Vagina (tissue), 2 donors: ENCODE measurements at regions not wholly inside any gene's neighbourhood (a gene's known extent, or its start where the extent isn't known, plus 50 kb on each side); places are given as distances from the start of the nearest gene placed in this dataset.
"Not testable (repeated sequence)": the region's sequence is repeated elsewhere in the genome, so short reads cannot be mapped to it uniquely, and the experiment has no call there.

Source experiments
- DNase-seq, 2 donors: peaks; one replicate each; pipeline ENCODE4 v3.0.0-alpha.2; 2017; ENCODE audit errors: extremely low spot score in 2 of 2
- H3K27ac ChIP-seq: fragments of 200-600 bp; sonication (generic); one replicate; pipeline ENCODE4 v1.5.1; 2019
- H3K27me3 ChIP-seq: fragments of 200-600 bp; sonication (generic); one replicate; pipeline ENCODE4 v1.5.1; 2019
- H3K36me3 ChIP-seq, 2 donors: fragments of 200-600 bp; sonication (generic); one replicate each; pipeline ENCODE4 v1.5.1; 2017 to 2019
- H3K4me1 ChIP-seq: fragments of 200-600 bp; sonication (generic); one replicate; pipeline ENCODE4 v1.5.1; 2019
- H3K4me3 ChIP-seq, 2 donors: fragments of 200-600 bp; sonication (generic); 1 replicate in 1 of 2; 2 replicates in 1 of 2; pipeline ENCODE4 v1.5.1; 2016 to 2019
- H3K9me3 ChIP-seq: fragments of 200-600 bp; sonication (generic); one replicate; pipeline ENCODE4 v1.5.1; 2019
- POLR2A ChIP-seq, 2 donors: fragments of 450-650 bp; IDR thresholded peaks; one replicate each; pipeline ENCODE4 v1.6.1; 2017; ENCODE audit warnings: antibody characterized with exemption in 2 of 2, mild to moderate bottlenecking in 2 of 2, moderate library complexity in 2 of 2
- POLR2AphosphoS5 ChIP-seq, 2 donors: sonication (generic); formaldehyde crosslinking; IDR thresholded peaks; one replicate each; pipeline ENCODE4 v1.9.0; 2017; ENCODE audit warnings: antibody characterized with exemption in 2 of 2, mild to moderate bottlenecking in 2 of 2, low read depth in 1 of 2; ENCODE audit not compliant: insufficient read depth in 1 of 2
- intact Hi-C: fragments of 100-400 bp; cut with DNase I; formaldehyde crosslinking; loops from one replicate; pipeline ENCODE4 v1.15.1; 2023
- TF ChIP-seq, protein P1 (sequence below), 3 experiments: fragments of 450-650 bp in 2 of 3; fragments of 200-600 bp in 1 of 3; sonication (generic) in 1 of 3; IDR thresholded peaks; one replicate each; pipeline ENCODE4 v1.5.1; 2017 to 2019; ENCODE audit warnings: antibody characterized with exemption in 3 of 3, mild to moderate bottlenecking in 2 of 3, moderate library complexity in 2 of 3

GRCh38 chr13:54787754-54788153 lies 1759.1 kb downstream of the OLFM4 start:
- Histone ChIP-seq H3K36me3 (no peaks in the 10 kb centered on the region), H3K9me3 (no peaks in the 10 kb centered on the region)
- intact Hi-C loops: no loop called here

DNA sequence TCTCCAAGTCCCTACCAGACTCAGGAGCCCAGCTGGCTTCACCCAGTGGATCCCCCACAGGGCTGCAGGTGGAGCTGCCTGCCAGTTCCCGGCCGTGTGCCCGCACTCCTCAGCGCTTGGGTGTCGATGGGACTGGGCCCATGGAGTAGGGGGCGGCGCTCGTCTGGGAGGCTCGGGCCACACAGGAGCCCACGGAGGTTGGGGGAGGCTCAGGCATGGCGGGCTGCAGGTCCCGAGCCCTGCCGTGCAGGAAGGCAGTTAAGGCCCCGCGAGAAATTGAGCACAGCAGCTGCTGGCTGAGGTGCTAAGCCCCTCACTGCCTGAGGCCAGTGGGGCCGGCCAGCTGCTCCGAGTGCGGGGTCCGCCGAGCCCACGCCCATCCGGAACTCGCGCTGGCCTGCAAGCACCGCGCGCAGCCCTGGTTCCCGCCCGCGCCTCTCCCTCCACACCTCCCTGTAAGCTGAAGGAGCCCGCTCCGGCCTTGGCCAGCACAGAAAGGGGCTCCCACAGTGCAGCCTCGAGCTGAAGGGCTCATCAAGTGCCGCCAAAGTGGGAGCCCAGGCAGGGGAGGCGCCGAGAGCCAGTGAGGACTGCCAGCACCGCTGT lies 1771.1 kb downstream of the OLFM4 start:
- DNase-seq: no peak

More at GRCh38 chr13:54787754-54788153, 1759.1 kb downstream of the OLFM4 start:
- no peak for DNase-seq
- H3K4me3 ChIP-seq: no peak overlapping the region
- H3K27ac ChIP-seq: no peak overlapping the region
- TF ChIP-seq POLR2A (IDR thresholded peaks at IDR 0.05): no peak
- TF ChIP-seq POLR2AphosphoS5 (IDR thresholded peaks at IDR 0.05; ENCODE audit: insufficient read depth in 1 of 2, low read depth in 1 of 2): no peak
- TF ChIP-seq, protein P1, sequence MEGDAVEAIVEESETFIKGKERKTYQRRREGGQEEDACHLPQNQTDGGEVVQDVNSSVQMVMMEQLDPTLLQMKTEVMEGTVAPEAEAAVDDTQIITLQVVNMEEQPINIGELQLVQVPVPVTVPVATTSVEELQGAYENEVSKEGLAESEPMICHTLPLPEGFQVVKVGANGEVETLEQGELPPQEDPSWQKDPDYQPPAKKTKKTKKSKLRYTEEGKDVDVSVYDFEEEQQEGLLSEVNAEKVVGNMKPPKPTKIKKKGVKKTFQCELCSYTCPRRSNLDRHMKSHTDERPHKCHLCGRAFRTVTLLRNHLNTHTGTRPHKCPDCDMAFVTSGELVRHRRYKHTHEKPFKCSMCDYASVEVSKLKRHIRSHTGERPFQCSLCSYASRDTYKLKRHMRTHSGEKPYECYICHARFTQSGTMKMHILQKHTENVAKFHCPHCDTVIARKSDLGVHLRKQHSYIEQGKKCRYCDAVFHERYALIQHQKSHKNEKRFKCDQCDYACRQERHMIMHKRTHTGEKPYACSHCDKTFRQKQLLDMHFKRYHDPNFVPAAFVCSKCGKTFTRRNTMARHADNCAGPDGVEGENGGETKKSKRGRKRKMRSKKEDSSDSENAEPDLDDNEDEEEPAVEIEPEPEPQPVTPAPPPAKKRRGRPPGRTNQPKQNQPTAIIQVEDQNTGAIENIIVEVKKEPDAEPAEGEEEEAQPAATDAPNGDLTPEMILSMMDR (IDR thresholded peaks at IDR 0.05): no peak
- no peaks in the 10 kb centered on the region for H3K27me3 ChIP-seq
- no peaks in the 10 kb centered on the region for H3K4me1 ChIP-seq

DNA sequence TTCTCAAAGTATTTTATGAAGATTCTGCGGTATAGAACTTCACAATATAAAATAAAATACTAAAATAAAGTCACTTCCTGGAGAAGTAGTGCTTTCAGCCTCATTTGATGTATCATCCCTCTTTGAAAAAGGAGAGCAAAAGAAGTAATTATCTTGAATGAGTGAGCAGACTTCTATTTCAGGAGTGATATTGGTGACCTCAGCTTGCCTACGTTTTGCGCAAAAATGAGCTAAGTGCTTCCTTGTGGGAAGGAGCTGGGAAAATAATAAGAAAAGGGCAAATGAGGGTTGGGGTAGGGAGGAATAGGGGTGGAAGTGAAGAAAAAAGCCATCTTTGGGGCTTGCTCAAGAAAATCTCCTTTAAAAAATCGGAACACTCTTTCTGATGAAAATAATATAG lies 1773.6 kb downstream of the OLFM4 start:
- no peak overlapping the region for H3K4me3 ChIP-seq
- H3K27me3 ChIP-seq: no peaks in the 10 kb centered on the region
- H3K4me1 ChIP-seq: no peaks in the 10 kb centered on the region
- H3K9me3 ChIP-seq: no peaks in the 10 kb centered on the region
- H3K27ac ChIP-seq: no peak overlapping the region
- TF ChIP-seq, protein P1 (IDR thresholded peaks at IDR 0.05): no peak
- TF ChIP-seq POLR2AphosphoS5 (IDR thresholded peaks at IDR 0.05; ENCODE audit: insufficient read depth in 1 of 2, low read depth in 1 of 2): no peak
- TF ChIP-seq POLR2A (IDR thresholded peaks at IDR 0.05): no peak
- intact Hi-C loops: no loop called here
- no peak for DNase-seq
- H3K36me3 ChIP-seq: no peaks in the 10 kb centered on the region

More for the DNA sequence above, 1771.1 kb downstream of the OLFM4 start:
- Histone ChIP-seq H3K27me3 (no peaks in the 10 kb centered on the region), H3K4me3 (no peak overlapping the region), H3K4me1 (no peaks in the 10 kb centered on the region), H3K36me3 (no peaks in the 10 kb centered on the region), H3K27ac (no peak overlapping the region), H3K9me3 (no peaks in the 10 kb centered on the region)
- TF ChIP-seq, protein P1 (IDR thresholded peaks at IDR 0.05): no peak
- no peak for TF ChIP-seq POLR2AphosphoS5 (IDR thresholded peaks at IDR 0.05; ENCODE audit: insufficient read depth in 1 of 2, low read depth in 1 of 2)
- TF ChIP-seq POLR2A (IDR thresholded peaks at IDR 0.05): no peak
- intact Hi-C loops: no loop called here

- H3K9me3 ChIP-seq: no peaks in the 10 kb centered on the region
- H3K27ac ChIP-seq: no peak overlapping the region
- intact Hi-C loops: no loop called here
- DNase-seq: no peak
- no peaks in the 10 kb centered on the region for H3K4me1 ChIP-seq
- no peaks in the 10 kb centered on the region for H3K36me3 ChIP-seq
- no peak for TF ChIP-seq POLR2AphosphoS5 (IDR thresholded peaks at IDR 0.05; ENCODE audit: insufficient read depth in 1 of 2, low read depth in 1 of 2)
- TF ChIP-seq, protein P1 (IDR thresholded peaks at IDR 0.05): no peak
- no peak for TF ChIP-seq POLR2A (IDR thresholded peaks at IDR 0.05)
- H3K4me3 ChIP-seq: no peak overlapping the region
- H3K27me3 ChIP-seq: no peaks in the 10 kb centered on the region
Measured at GRCh38 chr13:54805743-54806142, 1777.1 kb downstream of the OLFM4 start.

- H3K27ac ChIP-seq, DNase-seq, H3K4me1 ChIP-seq, H3K27me3 ChIP-seq, H3K4me3 ChIP-seq, H3K36me3 ChIP-seq, intact Hi-C loops, H3K9me3 ChIP-seq: not testable (repeated sequence)
Measured at GRCh38 chr13:54821938-54822470, 1793.4 kb downstream of the OLFM4 start.

DNA sequence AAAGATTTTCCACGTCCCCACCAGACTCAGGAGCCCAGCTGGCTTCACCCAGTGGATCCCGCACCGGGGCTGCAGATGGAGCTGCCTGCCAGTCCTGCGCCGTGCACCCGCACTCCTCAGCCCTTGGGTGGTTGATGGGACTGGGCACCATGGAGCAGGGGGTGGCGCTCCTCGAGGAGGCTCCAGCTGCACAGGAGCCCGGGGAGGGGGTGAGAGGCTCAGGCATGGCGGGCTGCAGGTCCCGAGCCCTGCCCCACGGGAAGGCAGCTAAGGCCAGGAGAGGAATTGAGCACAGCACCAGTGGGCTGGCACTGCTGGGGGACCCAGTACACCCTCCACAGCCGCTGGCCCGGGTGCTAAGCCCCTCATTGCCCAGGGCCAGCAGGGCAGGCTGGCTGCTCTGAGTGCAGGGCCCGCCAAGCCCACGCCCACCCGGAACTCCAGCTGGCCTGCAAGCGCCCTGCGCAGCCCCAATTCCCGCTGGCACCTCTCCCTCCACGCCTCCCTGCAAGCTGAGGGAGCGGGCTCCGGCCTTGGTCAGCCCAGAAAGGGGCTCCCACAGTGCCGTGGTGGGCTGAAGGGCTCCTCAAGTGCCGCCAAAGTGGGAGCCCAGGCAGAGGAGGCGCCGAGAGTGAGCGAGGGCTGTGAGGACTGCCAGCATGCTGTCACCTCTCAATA lies 1800.9 kb downstream of the OLFM4 start:
- H3K4me1 ChIP-seq, H3K9me3 ChIP-seq, H3K27me3 ChIP-seq, H3K4me3 ChIP-seq, H3K27ac ChIP-seq, DNase-seq, H3K36me3 ChIP-seq, intact Hi-C loops: not testable (repeated sequence)
